ENCODE measurements at regions not wholly inside any gene's neighbourhood (a gene's known extent, or its start where the extent isn't known, plus 50 kb on each side); places are given as distances from the start of the nearest gene placed in this dataset.

GRCh38 chr2:182631299-182631698 lies 84.8 kb upstream of the DNAJC10 start:
- no peaks in the 10 kb centered on the region for H3K27me3 ChIP-seq (ENCODE audit: control insufficient read depth in 4 of 4, insufficient read depth in 4 of 4, low read length in 3 of 4)
- TF ChIP-seq YY1 (IDR thresholded peaks at IDR 0.05) (no peak), HNF4A (conservative IDR thresholded peaks at IDR 0.05) (no peak), RAD21 (IDR thresholded peaks at IDR 0.05) (no peak), ZBTB33 (IDR thresholded peaks at IDR 0.05) (no peak)
- 68% methylated on average over 3 of the region's 3 CpGs for WGBS

GRCh38 chr2:182634386-182634785 lies 81.7 kb upstream of the DNAJC10 start:
- no peak for DNase-seq (ENCODE audit: low spot score)
- no peaks in the 10 kb centered on the region for H3K9me3 ChIP-seq (ENCODE audit: control insufficient read depth in 4 of 4, low read length in 3 of 4)
- no peak overlapping the region for H3K9ac ChIP-seq (ENCODE audit: low read depth in 1 of 2, low read length in 2 of 2)
- WGBS, result 76% methylated on average over 3 of the region's 3 CpGs
- H3K27me3 ChIP-seq (ENCODE audit: control insufficient read depth in 4 of 4, insufficient read depth in 4 of 4, low read length in 3 of 4), result no peaks in the 10 kb centered on the region
- no peaks in the 10 kb centered on the region for H3K36me3 ChIP-seq (ENCODE audit: control insufficient read depth in 4 of 4, insufficient read depth in 3 of 4, low read depth in 1 of 4, low read length in 3 of 4)
- no peaks in the 10 kb centered on the region for H3K4me1 ChIP-seq (ENCODE audit: control insufficient read depth in 4 of 4, insufficient read depth in 4 of 4, low read length in 3 of 4)
- H3K4me3 ChIP-seq (ENCODE audit: low read depth in 1 of 3, low read length in 3 of 3), result no peak overlapping the region
- TF ChIP-seq HNF4A (conservative IDR thresholded peaks at IDR 0.05), result no peak
- TF ChIP-seq RXRA (IDR thresholded peaks at IDR 0.05), result no peak
- TF ChIP-seq CTCF (IDR thresholded peaks at IDR 0.05; ENCODE audit: low read depth, low read length, missing input control), result no peak
- H3K27ac ChIP-seq (ENCODE audit: low read depth in 1 of 2, low read length in 2 of 2), result no peak overlapping the region

More at GRCh38 chr2:182631299-182631698, 84.8 kb upstream of the DNAJC10 start:
- DNase-seq (ENCODE audit: low spot score), result no peak
- no peak overlapping the region for H3K4me3 ChIP-seq (ENCODE audit: low read depth in 1 of 3, low read length in 3 of 3)
- H3K36me3 ChIP-seq (ENCODE audit: control insufficient read depth in 4 of 4, insufficient read depth in 3 of 4, low read depth in 1 of 4, low read length in 3 of 4), result no peaks in the 10 kb centered on the region
- no peaks in the 10 kb centered on the region for H3K9me3 ChIP-seq (ENCODE audit: control insufficient read depth in 4 of 4, low read length in 3 of 4)
- H3K4me1 ChIP-seq (ENCODE audit: control insufficient read depth in 4 of 4, insufficient read depth in 4 of 4, low read length in 3 of 4), result no peaks in the 10 kb centered on the region
- H3K27ac ChIP-seq (ENCODE audit: low read depth in 1 of 2, low read length in 2 of 2), result no peak overlapping the region
- H3K9ac ChIP-seq (ENCODE audit: low read depth in 1 of 2, low read length in 2 of 2), result no peak overlapping the region

GRCh38 chr2:182636699-182637098 lies 79.4 kb upstream of the DNAJC10 start:
- Histone ChIP-seq H3K27me3 (ENCODE audit: control insufficient read depth in 4 of 4, insufficient read depth in 4 of 4, low read length in 3 of 4) (no peaks in the 10 kb centered on the region), H3K36me3 (ENCODE audit: control insufficient read depth in 4 of 4, insufficient read depth in 3 of 4, low read depth in 1 of 4, low read length in 3 of 4) (no peaks in the 10 kb centered on the region)

GRCh38 chr2:182638667-182639066 lies 77.4 kb upstream of the DNAJC10 start:
- 59% methylated on average over 2 of the region's 2 CpGs for WGBS
- no peaks in the 10 kb centered on the region for H3K27me3 ChIP-seq (ENCODE audit: control insufficient read depth in 4 of 4, insufficient read depth in 4 of 4, low read length in 3 of 4)
- H3K36me3 ChIP-seq (ENCODE audit: control insufficient read depth in 4 of 4, insufficient read depth in 3 of 4, low read depth in 1 of 4, low read length in 3 of 4), result no peaks in the 10 kb centered on the region
- no peak overlapping the region for H3K9ac ChIP-seq (ENCODE audit: low read depth in 1 of 2, low read length in 2 of 2)
- DNase-seq (ENCODE audit: low spot score), result no peak
- no peaks in the 10 kb centered on the region for H3K4me1 ChIP-seq (ENCODE audit: control insufficient read depth in 4 of 4, insufficient read depth in 4 of 4, low read length in 3 of 4)
- H3K9me3 ChIP-seq (ENCODE audit: control insufficient read depth in 4 of 4, low read length in 3 of 4), result no peaks in the 10 kb centered on the region
- H3K4me3 ChIP-seq (ENCODE audit: low read depth in 1 of 3, low read length in 3 of 3), result no peak overlapping the region
- no peak overlapping the region for H3K27ac ChIP-seq (ENCODE audit: low read depth in 1 of 2, low read length in 2 of 2)
- no peak for TF ChIP-seq FOXA1 (IDR thresholded peaks at IDR 0.05)
- TF ChIP-seq ATF3 (IDR thresholded peaks at IDR 0.05), result no peak
- TF ChIP-seq REST (IDR thresholded peaks at IDR 0.05), result no peak
- TF ChIP-seq HNF4A (conservative IDR thresholded peaks at IDR 0.05), result no peak
- no peak for TF ChIP-seq CTCF (IDR thresholded peaks at IDR 0.05; ENCODE audit: low read depth, low read length, missing input control)
- no peak for TF ChIP-seq FOXA2 (IDR thresholded peaks at IDR 0.05)
- no peak for TF ChIP-seq SP1 (IDR thresholded peaks at IDR 0.05)

More at GRCh38 chr2:182636699-182637098, 79.4 kb upstream of the DNAJC10 start:
- no peak overlapping the region for H3K27ac ChIP-seq (ENCODE audit: low read depth in 1 of 2, low read length in 2 of 2)
- 42% methylated on average over 5 of the region's 5 CpGs for WGBS
- no peak for DNase-seq (ENCODE audit: low spot score)
- TF ChIP-seq MAX (IDR thresholded peaks at IDR 0.05), result no peak
- TF ChIP-seq HNF4A (conservative IDR thresholded peaks at IDR 0.05), result no peak
- no peak overlapping the region for H3K9ac ChIP-seq (ENCODE audit: low read depth in 1 of 2, low read length in 2 of 2)
- H3K4me1 ChIP-seq (ENCODE audit: control insufficient read depth in 4 of 4, insufficient read depth in 4 of 4, low read length in 3 of 4), result no peaks in the 10 kb centered on the region
- H3K9me3 ChIP-seq (ENCODE audit: control insufficient read depth in 4 of 4, low read length in 3 of 4), result no peaks in the 10 kb centered on the region
- no peak overlapping the region for H3K4me3 ChIP-seq (ENCODE audit: low read depth in 1 of 3, low read length in 3 of 3)
